Vagina (tissue), 2 donors: ENCODE measurements at regions not wholly inside any gene's neighbourhood (a gene's known extent, or its start where the extent isn't known, plus 50 kb on each side); places are given as distances from the start of the nearest gene placed in this dataset.

Experiments
- DNase-seq, 2 donors: peaks; one replicate each; pipeline ENCODE4 v3.0.0-alpha.2; 2017; ENCODE audit errors: extremely low spot score in 2 of 2
- H3K27ac ChIP-seq: fragments of 200-600 bp; sonication (generic); one replicate; pipeline ENCODE4 v1.5.1; 2019
- H3K27me3 ChIP-seq: fragments of 200-600 bp; sonication (generic); one replicate; pipeline ENCODE4 v1.5.1; 2019
- H3K36me3 ChIP-seq, 2 donors: fragments of 200-600 bp; sonication (generic); one replicate each; pipeline ENCODE4 v1.5.1; 2017 to 2019
- H3K4me1 ChIP-seq: fragments of 200-600 bp; sonication (generic); one replicate; pipeline ENCODE4 v1.5.1; 2019
- H3K4me3 ChIP-seq, 2 donors: fragments of 200-600 bp; sonication (generic); 1 replicate in 1 of 2; 2 replicates in 1 of 2; pipeline ENCODE4 v1.5.1; 2016 to 2019
- H3K9me3 ChIP-seq: fragments of 200-600 bp; sonication (generic); one replicate; pipeline ENCODE4 v1.5.1; 2019
- CTCF ChIP-seq, 3 experiments: fragments of 450-650 bp in 2 of 3; fragments of 200-600 bp in 1 of 3; sonication (generic) in 1 of 3; IDR thresholded peaks; one replicate each; pipeline ENCODE4 v1.5.1; 2017 to 2019; ENCODE audit warnings: antibody characterized with exemption in 3 of 3, mild to moderate bottlenecking in 2 of 3, moderate library complexity in 2 of 3
- POLR2A ChIP-seq, 2 donors: fragments of 450-650 bp; IDR thresholded peaks; one replicate each; pipeline ENCODE4 v1.6.1; 2017; ENCODE audit warnings: antibody characterized with exemption in 2 of 2, mild to moderate bottlenecking in 2 of 2, moderate library complexity in 2 of 2
- POLR2AphosphoS5 ChIP-seq, 2 donors: sonication (generic); formaldehyde crosslinking; IDR thresholded peaks; one replicate each; pipeline ENCODE4 v1.9.0; 2017; ENCODE audit warnings: antibody characterized with exemption in 2 of 2, mild to moderate bottlenecking in 2 of 2, low read depth in 1 of 2; ENCODE audit not compliant: insufficient read depth in 1 of 2
- intact Hi-C: fragments of 100-400 bp; cut with DNase I; formaldehyde crosslinking; loops from one replicate; pipeline ENCODE4 v1.15.1; 2023

- no peaks in the 10 kb centered on the region for H3K9me3 ChIP-seq
- H3K36me3 ChIP-seq, result no peaks in the 10 kb centered on the region
- TF ChIP-seq CTCF (IDR thresholded peaks at IDR 0.05) (no peak), POLR2A (IDR thresholded peaks at IDR 0.05) (no peak)
- H3K4me3 ChIP-seq, result no peak overlapping the region
- H3K27me3 ChIP-seq, result no peaks in the 10 kb centered on the region
- H3K4me1 ChIP-seq, result no peaks in the 10 kb centered on the region
- no peak for DNase-seq
- H3K27ac ChIP-seq, result no peak overlapping the region
- intact Hi-C loops, result no loop called here
These were observed 187.6 kb upstream of the ARGLU1 start for GRCh38 chr13:106755542-106755941.

- H3K9me3 ChIP-seq, result no peaks in the 10 kb centered on the region
- DNase-seq, result no peak
- H3K27ac ChIP-seq, result no peak overlapping the region
- intact Hi-C loops, result no loop called here
- H3K36me3 ChIP-seq, result no peaks in the 10 kb centered on the region
- TF ChIP-seq POLR2A (IDR thresholded peaks at IDR 0.05), result no peak
- TF ChIP-seq POLR2AphosphoS5 (IDR thresholded peaks at IDR 0.05; ENCODE audit: insufficient read depth in 1 of 2, low read depth in 1 of 2), result peak in 1 of 2 donors; percentile 63
- no peaks in the 10 kb centered on the region for H3K4me1 ChIP-seq
- no peak overlapping the region for H3K4me3 ChIP-seq
- H3K27me3 ChIP-seq, result no peaks in the 10 kb centered on the region
These were observed 185.3 kb upstream of the ARGLU1 start for GRCh38 chr13:106753251-106753650.

- H3K27ac ChIP-seq, result no peak overlapping the region
- intact Hi-C loops, result no loop called here
- no peak for DNase-seq
These were observed 184.7 kb upstream of the ARGLU1 start for GRCh38 chr13:106752584-106753170.

GRCh38 chr13:106748785-106749184 lies 180.8 kb upstream of the ARGLU1 start:
- DNase-seq, result no peak
- intact Hi-C loops, result no loop called here
- H3K27ac ChIP-seq, result no peak overlapping the region
- no peaks in the 10 kb centered on the region for H3K36me3 ChIP-seq
- TF ChIP-seq POLR2A (IDR thresholded peaks at IDR 0.05), result no peak
- H3K9me3 ChIP-seq, result no peaks in the 10 kb centered on the region
- H3K4me3 ChIP-seq, result no peak overlapping the region
- H3K27me3 ChIP-seq, result no peaks in the 10 kb centered on the region
- no peaks in the 10 kb centered on the region for H3K4me1 ChIP-seq

More at GRCh38 chr13:106752584-106753170, 184.7 kb upstream of the ARGLU1 start:
- Histone ChIP-seq H3K36me3 (no peaks in the 10 kb centered on the region), H3K9me3 (no peaks in the 10 kb centered on the region), H3K4me1 (no peaks in the 10 kb centered on the region), H3K27me3 (no peaks in the 10 kb centered on the region), H3K4me3 (no peak overlapping the region)
- no peak for TF ChIP-seq POLR2A (IDR thresholded peaks at IDR 0.05)
- TF ChIP-seq CTCF (IDR thresholded peaks at IDR 0.05), result no peak
- no peak for TF ChIP-seq POLR2AphosphoS5 (IDR thresholded peaks at IDR 0.05; ENCODE audit: insufficient read depth in 1 of 2, low read depth in 1 of 2)

- H3K4me3 ChIP-seq, result no peak overlapping the region
- H3K27ac ChIP-seq, result no peak overlapping the region
- H3K4me1 ChIP-seq, result no peaks in the 10 kb centered on the region
- H3K36me3 ChIP-seq, result no peaks in the 10 kb centered on the region
- H3K27me3 ChIP-seq, result no peaks in the 10 kb centered on the region
- no peak for DNase-seq
- TF ChIP-seq POLR2AphosphoS5 (IDR thresholded peaks at IDR 0.05; ENCODE audit: insufficient read depth in 1 of 2, low read depth in 1 of 2) (no peak), POLR2A (IDR thresholded peaks at IDR 0.05) (no peak), CTCF (IDR thresholded peaks at IDR 0.05) (no peak)
- intact Hi-C loops, result no loop called here
- H3K9me3 ChIP-seq, result no peaks in the 10 kb centered on the region
These were observed 176.6 kb upstream of the ARGLU1 start for GRCh38 chr13:106744516-106744915.

- intact Hi-C loops, result no loop called here
- H3K36me3 ChIP-seq, result no peaks in the 10 kb centered on the region
These were observed 170.3 kb upstream of the ARGLU1 start for GRCh38 chr13:106738186-106738678.

More at GRCh38 chr13:106738186-106738678, 170.3 kb upstream of the ARGLU1 start:
- no peak for TF ChIP-seq POLR2A (IDR thresholded peaks at IDR 0.05)
- no peak for TF ChIP-seq POLR2AphosphoS5 (IDR thresholded peaks at IDR 0.05; ENCODE audit: insufficient read depth in 1 of 2, low read depth in 1 of 2)
- TF ChIP-seq CTCF (IDR thresholded peaks at IDR 0.05), result no peak
- no peak overlapping the region for H3K27ac ChIP-seq
- no peaks in the 10 kb centered on the region for H3K9me3 ChIP-seq
- DNase-seq, result no peak
- no peak overlapping the region for H3K4me3 ChIP-seq
- H3K4me1 ChIP-seq, result no peaks in the 10 kb centered on the region
- H3K27me3 ChIP-seq, result no peaks in the 10 kb centered on the region
